GM21528 (cell line): ENCODE measurements at regions not wholly inside any gene's neighbourhood (a gene's known extent, or its start where the extent isn't known, plus 50 kb on each side); places are given as distances from the start of the nearest gene placed in this dataset.
A peak's percentile ranks its signal among the peaks of the same experiment; 100 is the strongest.

Experiments
- ATAC-seq: cut with Tn5 transposase; IDR thresholded peaks from one replicate; pipeline ENCODE4 v1.9.1; 2021; ENCODE audit warnings: mild to moderate bottlenecking, moderate library complexity; ENCODE audit not compliant: unreplicated experiment, low FRiP score

DNA sequence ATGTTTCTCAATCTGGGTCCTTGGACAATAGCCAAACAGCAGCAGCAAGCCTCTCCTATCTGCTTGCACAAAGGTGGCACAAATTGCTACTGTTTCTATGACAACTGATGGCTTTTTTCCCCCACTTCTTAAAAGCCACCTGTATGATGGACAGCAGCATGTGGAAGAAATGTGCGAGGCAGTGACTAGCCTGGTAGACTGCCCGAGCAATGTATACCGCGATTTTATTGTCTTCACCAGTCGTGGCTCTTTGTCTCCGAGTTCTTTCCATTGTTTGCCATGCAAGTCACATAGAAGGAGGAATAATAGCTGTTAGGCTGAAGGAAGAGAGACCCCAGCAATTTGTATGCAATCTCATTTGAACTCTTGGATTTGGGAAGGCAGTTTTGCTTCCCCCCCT, 79.4 kb downstream of the S1PR1 start:
- ATAC-seq = no peak

DNA sequence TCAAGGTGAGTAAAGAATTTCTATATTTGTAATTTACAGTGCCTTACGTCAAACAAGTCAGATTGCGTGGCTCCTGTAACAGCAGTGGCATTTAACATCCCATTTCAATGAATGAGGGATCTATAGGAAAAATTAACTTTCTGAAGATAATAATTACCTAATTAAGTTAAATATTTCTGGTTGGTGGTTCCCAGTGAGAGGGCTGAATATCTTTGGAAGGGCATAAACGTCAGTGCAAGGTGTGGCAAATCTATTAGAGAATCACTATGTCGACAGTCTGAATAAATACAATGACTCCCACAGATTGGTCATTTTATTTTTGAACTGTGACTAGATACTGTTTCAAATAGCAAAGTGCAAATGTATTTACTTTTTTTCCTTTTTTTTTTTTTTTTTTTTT, 80.0 kb downstream of the S1PR1 start:
- ATAC-seq = no peak

DNA sequence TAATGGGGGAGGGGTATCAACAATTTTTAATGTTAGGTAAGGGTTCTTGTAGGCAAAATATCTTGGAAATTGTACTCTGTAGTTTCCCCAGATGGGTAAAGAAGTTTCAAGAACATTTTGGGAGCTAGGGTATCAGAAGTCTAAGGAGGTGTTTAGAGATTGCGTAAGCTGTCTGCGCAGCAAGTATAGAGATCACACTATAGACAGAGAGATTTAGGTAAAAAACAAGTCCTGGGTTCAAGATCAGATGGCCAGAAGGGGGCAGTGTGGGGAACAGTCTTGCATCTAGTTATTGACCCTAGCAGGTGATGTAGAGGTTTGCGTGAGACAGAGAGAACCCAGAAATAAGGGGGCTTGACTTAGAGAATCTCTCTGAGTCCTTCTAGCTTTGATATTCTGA, 80.8 kb downstream of the S1PR1 start:
- ATAC-seq = no peak

DNA sequence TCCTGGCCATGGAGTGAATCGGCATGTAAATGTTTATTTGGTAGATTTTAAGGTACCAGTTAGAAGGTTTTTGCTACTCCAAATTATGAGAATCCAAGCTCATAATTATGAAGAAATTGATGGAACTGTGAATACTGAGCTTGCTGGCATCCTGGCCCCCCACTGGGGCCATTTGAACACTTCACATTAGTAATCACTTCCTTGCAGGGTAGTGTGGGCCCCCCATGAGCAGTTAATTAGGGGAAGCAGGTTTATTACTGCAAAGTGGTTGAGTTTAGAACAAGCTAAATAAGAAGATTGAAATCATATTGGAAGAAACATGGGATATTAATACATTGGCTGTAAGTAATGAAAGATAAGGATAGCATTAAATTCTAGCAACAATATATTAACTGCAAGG, 86.7 kb downstream of the S1PR1 start:
- ATAC-seq = no peak

DNA sequence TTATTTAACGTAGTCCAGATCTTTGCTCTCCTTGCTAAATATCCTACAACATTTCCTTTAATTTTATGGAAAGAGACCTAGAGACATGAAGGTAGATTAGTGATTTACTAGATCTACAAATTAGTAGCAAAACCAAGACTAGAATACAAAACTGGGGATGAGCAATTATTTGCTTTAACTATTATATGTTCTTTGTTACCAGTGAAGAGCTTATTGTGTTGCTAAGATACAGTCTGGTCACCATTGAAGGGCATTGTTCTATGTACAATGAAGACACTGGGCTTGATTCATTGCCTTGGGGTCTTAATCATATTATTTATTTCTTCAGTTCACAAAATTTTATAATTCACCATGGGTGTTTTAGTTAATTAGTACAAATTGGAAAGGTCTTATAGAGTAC, 88.3 kb downstream of the S1PR1 start:
- ATAC-seq = no peak

DNA sequence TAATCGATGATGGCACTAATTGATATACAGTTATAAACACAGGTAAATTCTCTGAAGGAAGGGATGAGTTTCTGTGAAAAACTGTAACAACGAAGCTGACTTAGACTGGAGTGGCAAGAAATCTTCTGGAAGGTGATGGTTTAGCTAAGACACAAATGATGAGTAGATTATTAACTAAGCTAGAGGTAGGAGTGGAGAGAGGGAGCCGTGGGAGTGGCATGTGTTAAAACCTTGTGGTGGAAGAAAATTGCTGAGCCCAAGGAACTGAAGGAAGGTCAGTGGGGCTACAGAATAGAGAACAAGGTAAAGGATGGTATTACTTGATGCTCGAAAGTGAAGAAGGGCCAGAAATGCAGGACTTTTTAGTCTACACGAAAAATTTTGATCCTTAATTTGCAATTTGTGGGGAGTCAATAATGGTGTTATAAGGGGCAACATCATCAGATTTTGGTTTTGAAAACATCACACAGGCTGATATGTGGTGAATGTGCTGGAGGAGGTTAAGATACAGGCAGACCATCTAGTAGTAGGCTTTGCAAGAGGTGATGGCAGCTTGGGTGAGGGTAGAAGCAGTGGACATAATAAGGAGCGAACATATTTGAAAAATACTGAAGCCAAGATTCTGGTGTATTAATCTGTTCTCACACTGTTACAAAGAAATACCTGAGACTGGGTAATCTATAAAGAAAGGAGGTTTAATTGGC, 93.8 kb downstream of the S1PR1 start:
- no peak for ATAC-seq

DNA sequence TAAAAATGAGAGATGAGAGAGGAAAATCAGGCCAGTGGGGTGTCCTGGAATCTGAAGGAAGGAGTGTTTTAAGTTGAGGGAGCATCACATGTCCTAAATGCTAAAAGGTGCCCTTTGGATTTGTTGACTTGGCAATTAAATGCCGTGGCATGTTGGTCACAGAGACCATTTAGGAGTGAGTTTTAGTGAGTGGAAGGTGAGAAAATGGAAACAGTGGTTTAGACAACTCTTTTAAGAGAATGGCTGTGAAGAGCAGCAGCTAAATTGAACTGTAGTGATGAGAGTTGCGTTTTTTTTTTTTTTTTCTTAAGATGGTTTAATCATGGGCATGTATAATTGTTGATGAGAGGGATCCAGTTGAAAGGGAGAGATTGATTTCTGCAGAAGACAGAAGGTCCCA, 95.0 kb downstream of the S1PR1 start:
- ATAC-seq = no peak

DNA sequence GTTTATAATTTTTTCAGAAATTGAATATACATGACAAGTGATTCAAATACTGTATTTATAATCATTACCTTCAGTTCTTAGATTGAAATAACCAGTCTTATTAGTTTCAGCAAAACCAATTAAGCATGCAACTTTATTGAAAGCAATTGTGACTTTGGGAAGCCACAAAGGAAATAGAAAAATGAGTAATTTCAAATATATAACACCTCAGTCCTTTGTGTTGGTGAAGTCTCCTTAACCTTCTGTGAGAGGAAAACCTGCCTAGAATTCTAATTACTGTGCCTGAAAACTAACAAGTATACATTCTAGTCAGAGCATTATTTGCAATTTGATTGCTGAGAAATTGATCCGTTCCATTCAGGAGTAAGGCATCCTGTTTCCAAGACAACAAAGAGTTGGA, 95.8 kb downstream of the S1PR1 start:
- ATAC-seq = no peak

DNA sequence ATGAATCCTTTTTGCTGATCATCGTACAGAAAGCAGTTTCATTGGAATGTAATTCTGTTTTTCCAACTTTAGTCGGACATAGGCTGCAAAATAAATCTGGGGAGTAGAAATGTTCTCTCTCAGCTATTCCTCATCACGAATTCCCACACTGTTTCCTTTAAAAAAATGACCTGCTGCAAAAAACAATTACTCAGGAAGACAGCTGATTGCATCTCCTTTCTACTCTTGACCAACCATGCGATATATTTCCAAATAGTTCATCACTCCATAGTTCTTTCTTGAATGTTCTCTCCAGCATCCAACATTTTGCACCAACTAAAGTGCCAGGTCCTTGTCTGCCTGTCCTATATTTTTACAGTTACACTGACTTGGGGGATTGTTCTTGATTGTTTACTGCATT, 96.4 kb downstream of the S1PR1 start:
- no peak for ATAC-seq

DNA sequence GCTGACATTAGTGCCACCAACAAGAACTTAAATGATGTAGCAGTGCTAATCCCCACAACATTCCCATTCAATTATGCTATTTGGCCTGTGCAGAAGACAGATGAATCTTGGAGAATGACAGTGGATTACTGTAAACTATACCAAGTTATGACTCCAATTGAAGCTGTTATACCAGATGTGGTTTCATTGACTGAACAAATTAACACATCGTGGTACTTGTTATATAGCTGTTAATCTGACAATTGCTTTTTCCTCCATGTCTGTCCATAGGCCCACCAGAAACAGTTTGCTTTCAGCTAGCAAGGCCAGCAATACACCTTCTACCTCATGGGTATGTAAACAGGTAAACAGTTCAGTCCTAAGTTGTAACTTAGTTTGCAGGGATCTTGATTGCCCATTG, 101.1 kb downstream of the S1PR1 start:
- no peak for ATAC-seq

DNA sequence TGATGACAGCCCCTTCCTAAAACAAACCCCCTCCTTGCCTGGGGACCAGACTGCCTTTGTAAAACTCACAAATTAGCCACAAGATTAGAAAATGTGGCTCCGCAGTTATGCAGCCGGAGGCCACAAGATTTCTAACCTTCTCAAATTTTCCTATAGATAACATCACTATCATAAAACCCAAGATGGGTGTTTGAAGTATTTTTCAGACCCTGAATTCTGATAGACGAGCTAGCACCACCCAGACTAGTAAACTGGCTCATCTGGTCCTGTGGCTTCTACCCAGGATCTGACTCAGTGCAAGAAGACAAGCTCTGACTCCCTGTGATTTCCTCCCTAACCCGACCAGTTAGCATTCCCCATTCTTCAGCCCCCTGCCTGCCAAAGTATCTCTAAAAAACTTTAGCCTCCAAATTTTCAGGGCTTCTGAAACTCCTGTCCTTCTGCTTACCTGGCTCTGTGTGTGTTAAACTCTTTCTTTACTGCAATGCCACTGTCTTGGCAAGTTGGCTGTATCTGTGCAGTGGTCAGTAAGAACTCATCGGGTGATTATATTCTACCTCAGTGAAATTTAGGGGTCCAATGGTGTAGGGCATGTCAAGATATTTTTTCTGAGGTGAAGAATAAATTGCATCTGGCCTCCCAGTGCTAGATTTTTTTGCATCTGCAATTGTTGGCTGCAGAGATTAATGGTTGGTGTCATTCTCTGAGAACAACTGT, 102.1 kb downstream of the S1PR1 start:
- no peak for ATAC-seq

DNA sequence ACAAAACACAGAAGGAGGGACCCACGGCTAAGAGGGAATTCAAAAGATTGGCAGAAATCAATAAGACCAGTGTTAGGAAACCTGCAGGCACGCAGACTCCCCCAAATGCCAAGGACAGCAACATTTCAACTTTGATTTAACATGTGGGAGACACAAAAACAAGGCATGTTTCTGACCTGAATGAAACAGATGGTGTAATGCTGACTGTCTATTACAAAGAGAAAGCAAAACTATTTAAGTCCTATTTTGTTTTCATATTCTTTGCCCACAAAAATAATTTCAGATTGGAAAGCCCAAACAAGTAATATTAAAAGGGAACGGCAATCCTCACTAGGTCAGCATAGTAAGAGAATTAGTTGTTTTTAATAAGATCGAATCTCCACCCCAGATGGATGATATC, 107.9 kb downstream of the S1PR1 start:
- ATAC-seq = no peak

DNA sequence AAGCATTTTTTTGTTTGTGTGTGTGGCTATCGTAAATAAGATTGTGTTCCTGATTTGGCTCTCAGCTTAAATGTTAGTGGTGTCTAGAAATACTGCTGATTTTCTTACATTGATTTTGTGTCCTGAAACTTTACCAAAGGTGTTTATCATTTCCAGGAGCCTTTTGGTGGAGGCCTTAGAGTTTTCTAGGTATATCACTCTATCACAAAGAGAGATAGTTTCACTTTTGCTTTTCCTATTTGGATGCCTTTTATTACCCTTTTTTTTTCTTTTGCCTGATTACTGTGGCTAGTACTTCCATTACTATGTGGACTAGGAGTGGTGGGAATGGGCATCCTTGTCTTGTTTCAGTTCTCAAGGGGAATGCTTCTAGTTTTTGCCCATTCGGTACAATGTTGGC, 109.6 kb downstream of the S1PR1 start:
- ATAC-seq = no peak

DNA sequence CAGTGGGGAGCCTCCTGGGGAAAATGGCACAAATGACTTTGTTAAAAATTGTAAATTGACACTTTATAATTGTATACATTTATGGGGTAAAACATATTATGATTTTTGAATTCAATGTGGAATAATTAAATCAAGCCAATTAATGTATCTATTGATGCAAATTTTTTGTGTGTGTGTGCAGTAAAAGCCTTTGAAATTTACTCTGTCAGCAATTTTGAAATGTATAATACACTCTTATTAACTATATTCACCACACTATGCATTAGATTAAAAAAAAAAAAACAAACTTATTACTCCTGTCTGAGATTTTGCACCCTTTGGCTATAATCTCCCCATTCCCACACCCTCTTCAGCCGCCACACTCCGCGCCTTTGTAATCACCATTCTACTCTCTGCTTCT, 119.2 kb downstream of the S1PR1 start:
- no peak for ATAC-seq

DNA sequence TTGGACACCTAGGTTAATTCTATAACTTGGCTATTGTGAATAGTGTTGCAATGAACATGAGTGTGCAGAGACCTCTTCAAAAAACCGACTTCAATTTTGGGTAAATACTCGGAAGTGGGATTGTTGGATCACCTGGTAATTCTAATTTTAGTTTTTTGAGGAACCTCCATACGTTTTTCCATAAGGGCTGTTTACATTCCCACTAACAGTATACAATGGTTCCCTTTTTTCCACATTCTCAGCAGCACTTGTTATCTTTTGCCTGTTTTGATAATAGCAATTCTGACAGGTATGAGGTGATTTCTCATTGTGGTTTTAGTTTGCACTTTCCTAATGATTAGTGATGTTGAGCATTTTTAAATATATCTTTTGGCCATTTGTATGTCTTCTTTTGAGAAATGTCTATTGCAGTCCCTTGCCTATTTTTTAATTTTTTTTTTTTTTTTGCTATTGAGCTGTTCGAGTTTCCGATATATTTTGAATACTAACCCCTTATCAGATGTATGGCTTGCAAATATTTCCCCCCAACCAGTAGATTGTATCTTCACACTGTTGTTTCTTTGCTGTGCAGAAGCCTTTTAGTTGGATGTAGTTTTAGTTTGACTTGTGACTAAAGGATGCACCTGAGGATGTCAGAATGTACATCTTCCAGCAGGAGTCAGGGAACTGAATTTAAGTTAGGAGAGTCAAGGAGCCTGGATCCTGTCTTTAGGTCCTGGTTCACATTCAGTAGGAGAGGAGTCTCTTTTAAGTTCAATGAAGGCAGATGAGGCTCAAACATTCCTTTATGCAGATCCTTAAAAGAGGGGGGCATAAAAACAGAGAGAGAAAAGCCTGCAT, 120.0 kb downstream of the S1PR1 start:
- ATAC-seq = peak; percentile 39

DNA sequence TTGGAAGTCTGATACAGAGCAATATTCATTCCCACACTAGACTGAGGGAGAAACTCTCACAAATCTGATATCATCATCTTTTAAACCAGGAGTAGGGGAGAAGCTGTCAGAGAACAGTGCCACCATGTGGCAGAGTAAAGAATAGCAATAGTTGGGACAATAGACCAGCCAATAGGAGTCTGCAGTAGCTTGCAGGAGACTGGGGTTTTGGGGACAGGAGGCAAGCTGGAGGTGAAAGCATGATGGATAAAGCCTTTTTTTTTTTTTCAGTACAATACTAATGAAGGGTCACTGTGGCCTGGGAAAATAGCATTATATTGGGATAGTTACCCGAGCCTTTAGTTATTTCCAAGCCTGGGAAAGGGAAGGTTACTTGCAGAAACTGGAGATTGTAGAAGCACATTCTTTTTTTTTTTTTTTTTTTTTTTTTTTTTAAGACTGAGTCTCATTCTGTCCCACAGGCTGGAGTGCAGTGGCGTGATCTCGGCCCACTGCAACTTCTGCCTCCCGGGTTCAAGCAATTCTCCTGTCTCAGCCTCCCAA, 120.7 kb downstream of the S1PR1 start:
- ATAC-seq = peak; percentile 98

DNA sequence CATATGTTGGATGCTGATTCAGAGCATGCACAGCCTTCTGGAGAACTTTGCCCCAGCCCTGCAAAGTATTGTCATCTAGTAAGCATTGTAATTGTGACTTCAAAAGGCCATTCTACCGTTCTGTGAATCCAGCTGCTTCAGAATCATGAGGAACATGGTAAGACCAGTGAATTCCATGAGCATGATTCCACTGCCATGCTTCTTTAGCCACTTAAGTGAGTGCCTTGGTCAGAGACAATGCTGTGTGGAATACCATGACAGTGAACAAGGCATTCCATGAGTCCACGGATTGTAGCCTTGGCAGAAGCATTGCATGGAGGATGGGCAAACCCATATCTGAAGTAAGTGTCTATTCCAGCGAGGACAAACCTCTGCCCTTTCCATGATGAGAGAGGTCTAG, 123.7 kb downstream of the S1PR1 start:
- ATAC-seq = no peak

DNA sequence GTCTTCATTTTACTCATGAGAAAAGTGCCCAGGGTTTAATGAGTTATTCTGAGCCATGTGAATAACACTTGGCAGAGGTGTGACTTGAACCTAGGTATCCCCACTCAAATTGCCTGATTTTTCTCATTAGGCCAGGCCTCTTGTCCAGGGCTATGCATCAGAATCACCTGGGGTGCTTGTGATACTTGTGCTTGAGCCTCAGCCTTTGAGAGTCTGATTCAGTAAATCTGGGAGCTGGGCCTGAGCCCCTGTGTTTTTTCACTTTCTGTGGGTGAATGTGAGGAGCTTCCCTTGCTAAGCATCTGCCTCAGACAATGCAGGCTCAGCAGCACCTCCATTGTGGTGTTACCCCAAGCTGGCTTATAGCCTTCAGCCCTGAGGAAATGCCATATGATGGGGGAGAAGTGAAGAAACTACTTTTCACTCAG, 127.1 kb downstream of the S1PR1 start:
- ATAC-seq = no peak

DNA sequence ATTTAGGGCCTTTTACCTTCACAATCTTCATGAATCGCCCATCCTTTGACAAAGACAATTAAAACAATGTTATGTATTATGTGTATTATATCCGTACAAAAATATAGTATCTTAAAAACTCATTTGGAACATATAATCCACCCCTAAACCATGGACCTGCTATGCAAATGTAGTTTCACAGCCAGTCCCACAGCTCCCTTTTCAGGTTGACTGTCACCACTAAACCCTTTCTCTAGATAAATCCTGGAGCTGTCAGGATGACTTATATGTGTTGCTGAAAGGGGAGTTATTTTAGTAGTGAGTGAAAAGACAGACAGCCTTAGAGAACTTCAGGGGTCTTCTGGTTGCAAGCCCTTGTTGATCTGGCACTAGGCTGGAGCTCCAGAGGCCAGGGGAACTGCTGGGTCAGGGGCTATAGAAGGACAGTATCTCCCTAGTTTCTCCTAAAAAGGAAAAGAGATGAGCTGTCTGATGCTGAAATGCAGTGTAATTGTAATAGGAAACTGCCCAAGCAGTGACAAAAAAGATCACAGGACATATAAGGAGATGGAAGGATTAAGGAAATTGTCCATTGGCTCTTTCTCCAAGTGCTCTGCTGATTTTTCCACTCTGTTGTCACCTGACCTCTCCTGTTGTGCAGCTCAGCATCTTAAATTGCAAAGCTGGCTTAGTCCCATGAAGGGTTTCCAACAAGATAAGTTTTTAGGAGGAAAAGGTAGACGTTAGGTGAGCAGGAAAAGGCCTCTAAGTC, 127.7 kb downstream of the S1PR1 start:
- ATAC-seq = no peak

DNA sequence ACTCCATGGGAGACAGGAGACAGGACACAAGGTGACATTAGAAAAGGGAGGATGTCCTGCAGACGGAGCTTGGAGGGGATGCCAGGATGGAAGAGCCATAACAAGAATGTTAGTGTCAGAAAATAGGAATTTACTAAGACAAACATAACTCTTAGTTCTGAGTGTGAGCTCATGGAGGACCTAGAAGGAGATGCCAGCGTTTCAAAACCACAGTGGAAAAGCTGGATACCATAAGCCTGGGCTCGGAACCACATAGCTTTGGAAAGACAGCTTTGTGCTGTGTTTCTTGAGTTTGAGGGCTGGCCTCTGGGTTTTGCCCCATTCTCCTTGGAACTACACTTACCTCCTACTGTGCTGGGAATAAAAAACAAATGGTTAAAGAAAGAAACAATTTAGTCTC, 128.4 kb downstream of the S1PR1 start:
- no peak for ATAC-seq

DNA sequence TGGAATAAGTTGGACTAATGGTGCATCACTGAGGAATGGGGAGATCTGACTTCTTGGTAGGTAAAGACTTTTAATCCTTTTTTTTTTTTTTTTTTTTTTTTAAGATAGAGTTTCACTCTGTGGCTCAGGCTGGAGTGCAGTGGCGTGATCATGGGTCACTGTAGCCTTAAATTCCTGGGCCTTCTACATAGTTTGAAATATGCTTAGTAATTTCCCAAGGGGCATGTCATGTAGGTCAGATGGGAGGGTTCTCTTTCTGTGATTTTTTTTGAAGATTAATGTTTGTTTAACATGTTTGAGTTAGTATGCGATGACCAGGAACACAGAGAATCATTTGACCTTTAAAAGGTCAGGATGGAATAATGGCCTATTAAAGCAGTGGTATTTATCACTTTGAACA, 129.1 kb downstream of the S1PR1 start:
- ATAC-seq = no peak
